Right lobe of liver (tissue), 4 donors: ENCODE measurements at regions not wholly inside any gene's neighbourhood (a gene's known extent, or its start where the extent isn't known, plus 50 kb on each side); places are given as distances from the start of the nearest gene placed in this dataset.

Experiments
- CTCF ChIP-seq, 4 donors: fragments of 200-600 bp in 3 of 4; fragments of 450-650 bp in 1 of 4; IDR thresholded peaks; one replicate each; pipeline versions ENCODE4 v1.5.1 to v1.8.0; 2016 to 2022; ENCODE audit warnings: antibody characterized with exemption in 4 of 4, mild to moderate bottlenecking in 2 of 4
- POLR2A ChIP-seq: fragments of 450-650 bp; IDR thresholded peaks from one replicate; pipeline ENCODE4 v1.6.1; 2017; ENCODE audit warnings: antibody characterized with exemption, mild to moderate bottlenecking
- donor health status: DM: no; HTN: no; CAD: no.
- donor health status: DM: no; HTN: no; CAD: no.
- donor health status: DM: no; HTN: yes; CAD: no.

GRCh38 chr7:98483276-98483963 is 82.5 kb upstream of the BAIAP2L1 start:
- TF ChIP-seq POLR2A (no peak), CTCF (IDR thresholded peaks at IDR 0.05) (no peak)
